ENCODE measurements at regions not wholly inside any gene's neighbourhood (a gene's known extent, or its start where the extent isn't known, plus 50 kb on each side); places are given as distances from the start of the nearest gene placed in this dataset.

DNA sequence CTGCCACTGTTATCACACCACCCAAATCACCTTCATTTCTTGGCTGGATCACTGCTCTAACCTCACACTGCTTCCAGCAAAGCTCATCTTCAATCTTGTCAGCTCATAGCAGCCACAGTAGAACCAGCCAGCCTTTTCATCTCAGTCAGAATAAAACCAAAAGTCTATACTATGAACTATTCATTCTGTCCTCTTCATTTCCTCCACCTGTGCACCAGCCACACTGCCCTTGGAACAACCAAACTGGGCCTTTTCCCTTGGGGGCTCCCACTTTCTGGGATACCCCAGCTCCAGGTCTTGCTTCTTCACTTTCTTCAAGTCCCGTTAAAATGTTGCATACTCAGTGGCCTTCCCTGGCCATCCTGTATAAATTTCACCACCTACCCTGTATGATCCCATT is 234.4 kb upstream of the DAAM1 start (continued):
- TF ChIP-seq, protein P1, sequence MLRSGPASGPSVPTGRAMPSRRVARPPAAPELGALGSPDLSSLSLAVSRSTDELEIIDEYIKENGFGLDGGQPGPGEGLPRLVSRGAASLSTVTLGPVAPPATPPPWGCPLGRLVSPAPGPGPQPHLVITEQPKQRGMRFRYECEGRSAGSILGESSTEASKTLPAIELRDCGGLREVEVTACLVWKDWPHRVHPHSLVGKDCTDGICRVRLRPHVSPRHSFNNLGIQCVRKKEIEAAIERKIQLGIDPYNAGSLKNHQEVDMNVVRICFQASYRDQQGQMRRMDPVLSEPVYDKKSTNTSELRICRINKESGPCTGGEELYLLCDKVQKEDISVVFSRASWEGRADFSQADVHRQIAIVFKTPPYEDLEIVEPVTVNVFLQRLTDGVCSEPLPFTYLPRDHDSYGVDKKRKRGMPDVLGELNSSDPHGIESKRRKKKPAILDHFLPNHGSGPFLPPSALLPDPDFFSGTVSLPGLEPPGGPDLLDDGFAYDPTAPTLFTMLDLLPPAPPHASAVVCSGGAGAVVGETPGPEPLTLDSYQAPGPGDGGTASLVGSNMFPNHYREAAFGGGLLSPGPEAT (IDR thresholded peaks at IDR 0.05; ENCODE audit: low read depth) = no peak; the same call in 1 of the 2 replicates
- TF ChIP-seq KAT2A (conservative IDR thresholded peaks at IDR 0.05; ENCODE audit: control insufficient read depth, low read depth, low read length) (no peak), CEBPB (IDR thresholded peaks at IDR 0.05; ENCODE audit: borderline replicate concordance in 1 of 2, low read depth in 2 of 2, low read length in 2 of 2) (no peak), MYB (IDR thresholded peaks at IDR 0.05; ENCODE audit: borderline replicate concordance, low read depth, low read length) (no peak), TCF7 (IDR thresholded peaks at IDR 0.05; ENCODE audit: borderline replicate concordance) (peak; percentile 37; the same call in 1 of the 2 replicates), TAF1 (IDR thresholded peaks at IDR 0.05; ENCODE audit: borderline replicate concordance, low read depth, low read length) (no peak), NFIC (IDR thresholded peaks at IDR 0.05; ENCODE audit: low read depth, low read length) (peak; percentile 57; the same call in 1 of the 2 replicates), EED (IDR thresholded peaks at IDR 0.05; ENCODE audit: low read depth) (peak; percentile 85), SUZ12 (IDR thresholded peaks at IDR 0.05; ENCODE audit: unreplicated experiment) (no peak), MTA3 (IDR thresholded peaks at IDR 0.05; ENCODE audit: borderline replicate concordance, low read length) (no peak), IKZF1 (conservative IDR thresholded peaks at IDR 0.05) (peak; percentile 33; the same call in 1 of the 2 replicates), TCF12 (IDR thresholded peaks at IDR 0.05; ENCODE audit: low read depth, low read length) (0 out of 2 replicates have a peak, but pooled peaks have one; percentile 27), NBN (IDR thresholded peaks at IDR 0.05) (no peak; the same call in 1 of the 2 replicates), EGR1 (IDR thresholded peaks at IDR 0.05; ENCODE audit: borderline replicate concordance in 1 of 2, low read depth in 2 of 2, low read length in 2 of 2) (no peak), PAX8 (IDR thresholded peaks at IDR 0.05) (no peak), ZNF24 (IDR thresholded peaks at IDR 0.05) (no peak), MXI1 (IDR thresholded peaks at IDR 0.05; ENCODE audit: low read depth, low read length) (no peak), STAT3 (IDR thresholded peaks at IDR 0.05; ENCODE audit: low read depth, low read length) (no peak), JUNB (IDR thresholded peaks at IDR 0.05) (peak; percentile 50), JUND (IDR thresholded peaks at IDR 0.05; ENCODE audit: low read depth, low read length) (no peak), POLR2AphosphoS5 (IDR thresholded peaks at IDR 0.05; ENCODE audit: low read length) (no peak), KDM1A (IDR thresholded peaks at IDR 0.05; ENCODE audit: borderline replicate concordance) (no peak)
- TF ChIP-seq, protein P2, sequence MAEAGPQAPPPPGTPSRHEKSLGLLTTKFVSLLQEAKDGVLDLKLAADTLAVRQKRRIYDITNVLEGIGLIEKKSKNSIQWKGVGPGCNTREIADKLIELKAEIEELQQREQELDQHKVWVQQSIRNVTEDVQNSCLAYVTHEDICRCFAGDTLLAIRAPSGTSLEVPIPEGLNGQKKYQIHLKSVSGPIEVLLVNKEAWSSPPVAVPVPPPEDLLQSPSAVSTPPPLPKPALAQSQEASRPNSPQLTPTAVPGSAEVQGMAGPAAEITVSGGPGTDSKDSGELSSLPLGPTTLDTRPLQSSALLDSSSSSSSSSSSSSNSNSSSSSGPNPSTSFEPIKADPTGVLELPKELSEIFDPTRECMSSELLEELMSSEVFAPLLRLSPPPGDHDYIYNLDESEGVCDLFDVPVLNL (IDR thresholded peaks at IDR 0.05; ENCODE audit: low read depth, low read length) = no peak
- TF ChIP-seq, protein P3, sequence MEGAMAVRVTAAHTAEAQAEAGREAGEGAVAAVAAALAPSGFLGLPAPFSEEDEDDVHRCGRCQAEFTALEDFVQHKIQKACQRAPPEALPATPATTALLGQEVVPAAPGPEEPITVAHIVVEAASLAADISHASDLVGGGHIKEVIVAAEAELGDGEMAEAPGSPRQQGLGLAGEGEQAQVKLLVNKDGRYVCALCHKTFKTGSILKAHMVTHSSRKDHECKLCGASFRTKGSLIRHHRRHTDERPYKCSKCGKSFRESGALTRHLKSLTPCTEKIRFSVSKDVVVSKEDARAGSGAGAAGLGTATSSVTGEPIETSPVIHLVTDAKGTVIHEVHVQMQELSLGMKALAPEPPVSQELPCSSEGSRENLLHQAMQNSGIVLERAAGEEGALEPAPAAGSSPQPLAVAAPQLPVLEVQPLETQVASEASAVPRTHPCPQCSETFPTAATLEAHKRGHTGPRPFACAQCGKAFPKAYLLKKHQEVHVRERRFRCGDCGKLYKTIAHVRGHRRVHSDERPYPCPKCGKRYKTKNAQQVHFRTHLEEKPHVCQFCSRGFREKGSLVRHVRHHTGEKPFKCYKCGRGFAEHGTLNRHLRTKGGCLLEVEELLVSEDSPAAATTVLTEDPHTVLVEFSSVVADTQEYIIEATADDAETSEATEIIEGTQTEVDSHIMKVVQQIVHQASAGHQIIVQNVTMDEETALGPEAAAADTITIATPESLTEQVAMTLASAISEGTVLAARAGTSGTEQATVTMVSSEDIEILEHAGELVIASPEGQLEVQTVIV (IDR thresholded peaks at IDR 0.05; ENCODE audit: borderline replicate concordance, partially characterized antibody) = no peak
- TF ChIP-seq, protein P4, sequence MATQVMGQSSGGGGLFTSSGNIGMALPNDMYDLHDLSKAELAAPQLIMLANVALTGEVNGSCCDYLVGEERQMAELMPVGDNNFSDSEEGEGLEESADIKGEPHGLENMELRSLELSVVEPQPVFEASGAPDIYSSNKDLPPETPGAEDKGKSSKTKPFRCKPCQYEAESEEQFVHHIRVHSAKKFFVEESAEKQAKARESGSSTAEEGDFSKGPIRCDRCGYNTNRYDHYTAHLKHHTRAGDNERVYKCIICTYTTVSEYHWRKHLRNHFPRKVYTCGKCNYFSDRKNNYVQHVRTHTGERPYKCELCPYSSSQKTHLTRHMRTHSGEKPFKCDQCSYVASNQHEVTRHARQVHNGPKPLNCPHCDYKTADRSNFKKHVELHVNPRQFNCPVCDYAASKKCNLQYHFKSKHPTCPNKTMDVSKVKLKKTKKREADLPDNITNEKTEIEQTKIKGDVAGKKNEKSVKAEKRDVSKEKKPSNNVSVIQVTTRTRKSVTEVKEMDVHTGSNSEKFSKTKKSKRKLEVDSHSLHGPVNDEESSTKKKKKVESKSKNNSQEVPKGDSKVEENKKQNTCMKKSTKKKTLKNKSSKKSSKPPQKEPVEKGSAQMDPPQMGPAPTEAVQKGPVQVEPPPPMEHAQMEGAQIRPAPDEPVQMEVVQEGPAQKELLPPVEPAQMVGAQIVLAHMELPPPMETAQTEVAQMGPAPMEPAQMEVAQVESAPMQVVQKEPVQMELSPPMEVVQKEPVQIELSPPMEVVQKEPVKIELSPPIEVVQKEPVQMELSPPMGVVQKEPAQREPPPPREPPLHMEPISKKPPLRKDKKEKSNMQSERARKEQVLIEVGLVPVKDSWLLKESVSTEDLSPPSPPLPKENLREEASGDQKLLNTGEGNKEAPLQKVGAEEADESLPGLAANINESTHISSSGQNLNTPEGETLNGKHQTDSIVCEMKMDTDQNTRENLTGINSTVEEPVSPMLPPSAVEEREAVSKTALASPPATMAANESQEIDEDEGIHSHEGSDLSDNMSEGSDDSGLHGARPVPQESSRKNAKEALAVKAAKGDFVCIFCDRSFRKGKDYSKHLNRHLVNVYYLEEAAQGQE (IDR thresholded peaks at IDR 0.05; ENCODE audit: low read depth, low read length) = no peak

Measured in GM12878 (cell line).